HG02571 (cell line): ENCODE measurements at regions not wholly inside any gene's neighbourhood (a gene's known extent, or its start where the extent isn't known, plus 50 kb on each side); places are given as distances from the start of the nearest gene placed in this dataset.

Source experiments
- ATAC-seq: cut with Tn5 transposase; IDR thresholded peaks from one replicate; pipeline ENCODE4 v1.9.1; 2021; ENCODE audit warnings: mild to moderate bottlenecking, moderate library complexity; ENCODE audit not compliant: unreplicated experiment

DNA sequence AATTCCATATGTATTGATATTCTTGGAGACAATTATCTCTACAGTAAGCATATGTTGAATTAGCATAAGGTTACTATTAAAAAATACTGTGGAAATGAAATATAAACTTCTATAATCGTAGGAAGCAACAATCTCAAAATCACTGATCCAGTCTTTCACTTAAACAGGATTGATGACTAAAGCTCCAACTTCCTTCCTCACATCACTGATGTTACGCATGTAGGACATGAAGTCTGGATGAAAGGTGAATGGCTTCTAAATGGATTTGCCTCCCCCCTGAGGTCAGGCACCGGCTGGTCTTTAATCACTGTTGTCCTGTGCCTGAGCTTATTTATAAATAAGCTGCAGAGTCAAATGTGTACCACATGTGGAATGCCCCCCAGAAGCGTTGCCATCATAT lies 157.1 kb upstream of the NFIB start:
- ATAC-seq, result no peak

- no peak for ATAC-seq
Observed at GRCh38 chr9:14467675-14468374, 153.9 kb upstream of the NFIB start.

- no peak for ATAC-seq
Observed at GRCh38 chr9:14466828-14467227, 152.9 kb upstream of the NFIB start.

- no peak for ATAC-seq
Observed at GRCh38 chr9:14466429-14466818, 152.5 kb upstream of the NFIB start.

GRCh38 chr9:14462950-14463349 lies 149.0 kb upstream of the NFIB start:
- no peak for ATAC-seq

GRCh38 chr9:14455243-14455642 lies 141.3 kb upstream of the NFIB start:
- no peak for ATAC-seq

- ATAC-seq, result no peak
Observed at GRCh38 chr9:14453286-14453685, 139.3 kb upstream of the NFIB start.

DNA sequence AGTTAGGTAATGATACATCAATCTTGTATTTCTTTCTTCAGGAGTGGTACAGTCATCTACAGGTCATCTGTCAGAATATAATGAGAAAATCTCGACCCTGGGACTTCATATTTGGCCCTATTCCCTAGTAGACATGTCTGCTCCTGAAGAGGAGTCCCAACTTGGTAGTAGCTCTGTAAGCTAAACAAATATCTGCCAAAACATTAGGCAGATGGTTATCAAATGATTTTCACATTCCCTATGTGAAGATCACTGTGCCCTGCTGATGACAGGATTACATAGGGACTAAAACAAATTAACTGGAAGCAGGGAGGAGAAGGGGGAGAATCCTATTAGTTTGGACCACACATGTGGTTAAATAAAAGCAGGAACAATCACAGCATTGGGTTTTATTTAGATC lies 138.6 kb upstream of the NFIB start:
- no peak for ATAC-seq

DNA sequence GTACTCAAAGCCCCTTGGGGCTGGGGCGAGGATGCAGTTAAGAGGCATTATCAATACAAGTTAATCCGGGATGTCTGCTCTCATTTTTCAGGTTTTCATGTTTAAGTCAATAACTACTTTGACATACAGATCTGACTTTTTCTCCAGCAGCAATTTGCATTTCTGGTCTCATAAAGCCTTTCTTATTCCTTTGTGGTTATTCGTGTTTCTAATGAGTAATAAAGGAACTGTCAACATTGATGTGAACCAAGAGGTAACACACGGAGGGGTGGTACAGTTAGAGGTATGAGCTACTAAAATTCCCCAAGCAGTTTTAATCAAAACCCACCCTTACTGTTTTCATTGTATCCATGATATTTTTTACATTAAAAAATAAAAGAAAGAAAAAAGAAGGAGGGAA lies 138.0 kb upstream of the NFIB start:
- peak; percentile 92 for ATAC-seq

GRCh38 chr9:14447103-14447502 lies 133.2 kb upstream of the NFIB start:
- ATAC-seq, result no peak

DNA sequence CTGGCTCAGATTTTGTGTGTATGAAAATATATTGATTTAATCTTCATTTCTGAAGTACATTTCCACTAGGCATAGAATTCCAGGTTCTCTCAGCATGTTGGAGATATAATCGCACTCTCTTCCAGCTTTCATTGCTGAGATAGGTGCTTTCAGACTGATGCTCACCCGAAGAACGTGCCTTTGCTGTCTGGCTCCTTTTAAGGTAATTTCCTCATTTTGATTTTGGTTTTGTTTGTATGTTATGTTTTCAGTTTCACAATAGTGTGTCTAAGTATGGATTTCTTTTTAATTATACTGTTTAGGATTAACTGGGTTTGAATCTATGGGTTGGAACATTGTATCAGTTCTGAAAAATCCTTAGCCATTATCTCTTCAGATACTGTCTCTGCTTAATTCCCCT lies 132.0 kb upstream of the NFIB start:
- ATAC-seq, result no peak

DNA sequence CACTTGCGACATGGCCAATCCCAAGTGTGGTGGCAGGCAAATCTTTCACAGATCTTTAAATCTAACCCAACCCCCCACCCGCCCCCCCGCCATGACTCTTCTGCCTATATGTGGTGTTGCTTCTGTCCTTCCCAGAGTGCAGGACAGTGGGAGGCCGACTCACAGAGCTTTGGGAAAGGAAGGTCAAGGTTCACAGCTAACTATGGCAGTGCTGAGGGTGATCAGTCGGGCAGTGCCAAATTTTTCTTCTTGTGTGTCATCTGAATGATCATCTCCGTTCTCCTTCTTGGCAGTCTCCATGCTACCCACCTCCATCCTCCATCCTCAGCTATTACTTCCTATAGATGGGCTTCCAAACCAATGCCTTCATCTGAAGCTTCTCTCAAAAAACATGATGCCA lies 129.0 kb upstream of the NFIB start:
- no peak for ATAC-seq

DNA sequence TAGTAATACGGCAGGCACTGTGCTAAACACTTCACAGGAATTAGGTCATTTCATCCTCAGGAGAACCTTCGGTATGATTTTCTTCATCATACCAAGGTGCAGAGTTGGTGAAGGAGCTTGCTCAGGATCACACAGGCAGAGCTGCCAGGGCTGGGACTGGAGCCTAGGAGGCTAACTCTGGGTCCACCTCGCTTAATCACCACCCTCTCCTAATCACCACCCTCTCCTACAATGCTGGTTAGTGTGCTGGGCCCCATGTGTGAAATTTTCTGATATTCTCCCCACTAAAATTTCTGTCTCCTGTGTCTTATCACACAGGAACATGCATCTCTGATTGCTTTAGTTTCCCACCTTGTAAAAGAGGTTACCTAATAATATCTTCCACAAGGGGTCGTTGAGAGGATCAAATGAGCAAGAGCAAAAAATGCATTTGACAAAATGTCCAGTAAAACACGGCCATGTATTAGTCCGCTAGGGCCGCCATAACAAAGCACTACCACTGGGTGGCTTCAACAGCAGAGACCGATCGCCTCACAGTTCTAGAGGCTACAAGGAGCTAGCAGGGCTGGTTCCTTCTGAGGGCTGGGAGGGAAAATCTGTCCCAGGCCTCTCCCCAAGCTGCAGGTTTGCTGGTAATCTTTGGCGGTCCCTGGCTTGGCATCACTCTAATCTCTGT lies 128.2 kb upstream of the NFIB start:
- no peak for ATAC-seq

- no peak for ATAC-seq
Observed at GRCh38 chr9:14441115-14441514, 127.2 kb upstream of the NFIB start.

DNA sequence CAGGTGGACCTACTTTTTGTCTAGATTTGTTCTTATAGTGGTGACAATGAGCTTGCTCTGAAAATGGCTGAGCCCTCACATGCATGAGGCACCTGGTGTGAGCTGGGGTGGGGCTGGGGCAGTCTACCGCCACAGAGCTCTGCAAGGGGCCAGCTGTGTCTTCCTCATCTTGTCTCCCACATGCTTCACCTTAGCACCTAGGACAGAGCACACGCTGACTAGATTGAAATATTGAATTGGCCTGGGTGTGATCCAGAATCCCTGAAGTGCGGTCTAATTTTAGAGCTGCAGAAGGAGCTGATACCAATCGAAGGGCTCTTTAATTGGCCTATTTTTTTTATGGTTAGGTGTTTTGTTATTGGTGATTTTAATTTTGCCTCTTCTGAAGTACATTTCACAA lies 126.1 kb upstream of the NFIB start:
- no peak for ATAC-seq

DNA sequence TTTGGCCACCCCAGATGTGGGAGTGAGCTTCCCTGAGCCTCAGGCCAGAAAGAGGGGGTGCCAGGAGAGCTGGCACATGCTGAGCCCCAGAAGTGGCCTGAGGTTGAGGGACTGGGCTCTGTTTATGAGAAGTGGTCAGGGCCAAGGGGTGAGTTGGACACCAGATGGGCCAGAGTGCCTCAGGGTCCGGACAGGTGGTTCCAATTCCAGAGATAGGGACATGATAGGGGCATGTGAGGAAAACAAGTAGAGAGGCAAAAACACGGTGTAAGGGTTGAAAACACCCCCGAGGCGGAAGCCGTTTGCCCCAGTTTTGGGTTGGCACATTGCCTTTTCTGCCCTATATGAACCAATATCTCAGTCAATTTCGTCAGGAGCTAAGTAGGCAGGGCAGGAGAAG lies 125.6 kb upstream of the NFIB start:
- no peak for ATAC-seq

GRCh38 chr9:14438232-14439021 lies 124.5 kb upstream of the NFIB start:
- no peak for ATAC-seq

DNA sequence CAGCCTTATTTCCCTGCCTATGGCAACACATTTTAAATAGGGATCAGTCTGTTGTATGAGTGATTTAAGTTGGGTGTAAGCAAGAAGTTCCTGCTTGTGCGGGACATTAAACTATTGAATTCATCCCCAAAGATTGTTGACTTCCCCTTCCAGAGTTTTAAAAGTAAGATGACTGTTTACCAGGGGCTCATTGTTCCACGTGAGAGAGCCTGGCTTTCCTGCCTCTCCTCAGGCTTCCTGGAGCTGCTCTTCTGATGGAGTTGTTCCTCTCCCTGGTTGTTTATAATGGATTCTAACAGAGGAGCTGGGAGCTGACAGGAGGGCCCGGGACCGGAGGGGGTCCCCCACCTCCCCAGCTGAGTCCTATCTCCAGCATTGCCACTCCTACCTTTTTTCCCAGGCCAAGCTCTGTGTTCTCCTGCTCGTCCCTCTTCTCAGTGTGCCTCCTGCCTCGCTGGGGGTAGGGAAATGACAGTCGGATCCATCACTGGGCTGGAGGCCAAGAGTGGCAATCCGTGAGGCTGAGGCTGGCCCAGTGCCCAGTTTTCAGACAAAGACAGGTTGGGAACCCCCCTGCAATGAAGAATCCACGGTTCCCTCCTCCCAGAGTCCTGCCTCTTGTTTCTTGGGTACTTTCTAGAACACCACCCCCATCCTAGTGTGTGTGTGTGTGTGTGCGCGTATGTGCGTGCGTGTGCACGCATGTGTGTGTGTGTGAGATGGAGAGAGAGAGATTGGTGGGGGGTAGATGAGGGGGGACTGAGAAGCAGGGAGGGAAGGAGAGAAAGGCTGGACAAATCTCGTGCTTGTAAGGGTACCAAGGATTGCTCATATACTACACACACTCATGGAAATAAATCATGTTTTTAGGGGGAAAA lies 123.7 kb upstream of the NFIB start:
- no peak for ATAC-seq

GRCh38 chr9:14435871-14436270 lies 121.9 kb upstream of the NFIB start:
- no peak for ATAC-seq

DNA sequence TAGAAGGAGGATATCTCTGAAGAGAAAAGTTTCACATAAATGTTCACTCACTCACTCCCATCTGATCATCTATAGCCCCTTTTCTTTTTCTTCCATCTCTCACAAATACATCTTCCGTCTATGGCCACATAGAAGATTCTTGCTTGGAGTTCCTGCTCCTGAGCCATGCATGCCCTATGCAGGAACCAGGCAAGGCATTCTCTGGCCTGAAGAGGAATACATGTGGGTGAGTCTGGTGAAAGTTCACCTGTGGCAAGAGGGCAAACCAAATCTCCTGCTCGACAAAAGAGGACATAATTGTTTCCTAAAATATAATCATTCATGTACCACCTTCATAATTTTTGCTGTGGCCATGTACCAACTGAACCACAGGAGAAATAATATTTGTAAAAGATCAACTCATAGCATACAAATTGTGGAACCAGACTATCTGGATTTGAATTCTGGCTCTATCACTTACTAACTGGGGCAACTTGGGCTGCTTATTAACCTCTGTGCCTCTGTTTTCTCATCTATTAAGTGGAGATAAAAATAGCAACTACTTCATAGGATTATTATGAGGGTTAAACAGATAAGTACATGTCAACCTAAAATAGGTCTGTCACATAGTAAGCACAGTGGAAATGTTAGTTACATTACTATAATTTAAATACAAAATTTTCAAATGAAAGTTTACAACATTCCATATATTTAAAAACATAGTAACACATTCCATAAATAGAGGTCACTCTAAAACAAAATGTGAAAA lies 121.2 kb upstream of the NFIB start:
- no peak for ATAC-seq

- ATAC-seq, result no peak
Observed at GRCh38 chr9:14434158-14434504, 120.2 kb upstream of the NFIB start.
